HG02852 (cell line): ENCODE measurements at regions not wholly inside any gene's neighbourhood (a gene's known extent, or its start where the extent isn't known, plus 50 kb on each side); places are given as distances from the start of the nearest gene placed in this dataset.
A peak's percentile ranks its signal among the peaks of the same experiment; 100 is the strongest.

ENCODE experiments used
- ATAC-seq: cut with Tn5 transposase; IDR thresholded peaks from one replicate; pipeline ENCODE4 v1.9.1; 2021; ENCODE audit warnings: mild to moderate bottlenecking, moderate library complexity; ENCODE audit not compliant: unreplicated experiment

- no peak for ATAC-seq
Observed at GRCh38 chr9:117488659-117489058, 73.8 kb upstream of the ASTN2 start.

GRCh38 chr9:117487555-117488175 lies 72.8 kb upstream of the ASTN2 start:
- peak; percentile 99 for ATAC-seq

GRCh38 chr9:117486426-117486825 lies 71.6 kb upstream of the ASTN2 start:
- ATAC-seq = no peak

- ATAC-seq = no peak
Observed at GRCh38 chr9:117485176-117485575, 70.3 kb upstream of the ASTN2 start.

GRCh38 chr9:117480729-117481128 lies 65.9 kb upstream of the ASTN2 start:
- no peak for ATAC-seq

- ATAC-seq = no peak
Observed at GRCh38 chr9:117480253-117480652, 65.4 kb upstream of the ASTN2 start.

GRCh38 chr9:117473293-117473692 lies 58.4 kb upstream of the ASTN2 start:
- ATAC-seq = no peak

- no peak for ATAC-seq
Observed at GRCh38 chr9:117470902-117471301, 56.0 kb upstream of the ASTN2 start.

GRCh38 chr9:117470455-117470854 lies 55.6 kb upstream of the ASTN2 start:
- ATAC-seq = no peak

- no peak for ATAC-seq
Observed at GRCh38 chr9:117466111-117466510, 51.3 kb upstream of the ASTN2 start.

GRCh38 chr9:117465706-117466105 lies 50.8 kb upstream of the ASTN2 start:
- no peak for ATAC-seq

GRCh38 chr9:117464941-117465616 lies 50.2 kb upstream of the ASTN2 start:
- no peak for ATAC-seq
